ENCODE measurements at regions not wholly inside any gene's neighbourhood (a gene's known extent, or its start where the extent isn't known, plus 50 kb on each side); places are given as distances from the start of the nearest gene placed in this dataset.

GRCh38 chr4:156411531-156411930, 457.9 kb upstream of the CTSO start (continued):
- TF ChIP-seq ZNF114 (CRISPR knock-in tag; IDR thresholded peaks at IDR 0.05), result no peak
- no peak for TF ChIP-seq EZH2 (IDR thresholded peaks at IDR 0.05; ENCODE audit: low read depth, unreplicated experiment)
- TF ChIP-seq JUNB (IDR thresholded peaks at IDR 0.05; ENCODE audit: unreplicated experiment), result no peak

GRCh38 chr4:156408749-156409148, 455.1 kb upstream of the CTSO start:
- Histone ChIP-seq H3K79me2 (replicated peaks; ENCODE audit: insufficient read depth) (no peaks in the 10 kb centered on the region), H3K36me3 (ENCODE audit: insufficient read depth) (no peaks in the 10 kb centered on the region), H3K27ac (ENCODE audit: low read depth) (no peak overlapping the region), H3K27me3 (ENCODE audit: insufficient read depth) (no peaks in the 10 kb centered on the region), H3K9me2 (ENCODE audit: insufficient read depth) (no peaks in the 10 kb centered on the region; the same call in 1 of the 2 replicates), H3K4me3 (no peak overlapping the region), H3F3A (replicated peaks; ENCODE audit: low read depth) (no peaks in the 10 kb centered on the region), H3K4me2 (no peak overlapping the region), H2AFZ (no peak overlapping the region), H4K20me1 (replicated peaks; ENCODE audit: insufficient read depth) (no peaks in the 10 kb centered on the region), H3K4me1 (ENCODE audit: insufficient read depth) (no peaks in the 10 kb centered on the region)
- peaks cover 2% of the 10 kb centered on the region for H3K27me3 Mint-ChIP-seq (ENCODE audit: insufficient read depth, low read depth, poor library complexity)
- ATAC-seq (no peak), DNase-seq (ENCODE audit: low spot score) (no peak)
- TF ChIP-seq CTCF (conservative IDR thresholded peaks at IDR 0.05; ENCODE audit: low read depth in 2 of 2), result no peak
- no peak for TF ChIP-seq ZNF114 (CRISPR knock-in tag; IDR thresholded peaks at IDR 0.05)
- TF ChIP-seq EZH2phosphoT487 (IDR thresholded peaks at IDR 0.05; ENCODE audit: unreplicated experiment), result no peak
- no peak for TF ChIP-seq EZH2 (IDR thresholded peaks at IDR 0.05; ENCODE audit: low read depth, unreplicated experiment)
- TF ChIP-seq NANOG (IDR thresholded peaks at IDR 0.05; ENCODE audit: borderline replicate concordance), result no peak
- no peak for TF ChIP-seq CREB1 (CRISPR knock-in tag; IDR thresholded peaks at IDR 0.05; ENCODE audit: low read depth)
- TF ChIP-seq JUNB (IDR thresholded peaks at IDR 0.05; ENCODE audit: unreplicated experiment), result no peak
- no peak for TF ChIP-seq POLR2AphosphoS5 (IDR thresholded peaks at IDR 0.05; ENCODE audit: low read depth)
- H3K27ac Mint-ChIP-seq, result no peak overlapping the region
- peaks cover 4% of the 10 kb centered on the region; the same call in 1 of the 3 replicates for H3K36me3 Mint-ChIP-seq (ENCODE audit: low read depth)
- no peak overlapping the region for H3K4me3 Mint-ChIP-seq
- H3K9me3 Mint-ChIP-seq, result peaks cover 5% of the 10 kb centered on the region; the same call in 2 of the 3 replicates
- H3K4me1 Mint-ChIP-seq, result no peaks in the 10 kb centered on the region

- H3K27me3 Mint-ChIP-seq (ENCODE audit: insufficient read depth, low read depth, poor library complexity), result peaks cover 2% of the 10 kb centered on the region
- peaks cover 3% of the 10 kb centered on the region; the same call in 1 of the 3 replicates for H3K9me3 Mint-ChIP-seq
- H3K36me3 ChIP-seq (ENCODE audit: insufficient read depth), result no peaks in the 10 kb centered on the region
- no peaks in the 10 kb centered on the region for H4K20me1 ChIP-seq (replicated peaks; ENCODE audit: insufficient read depth)
- ATAC-seq, result no peak
- H3K4me3 Mint-ChIP-seq, result no peak overlapping the region
- H3K4me2 ChIP-seq, result no peak overlapping the region
- peaks cover 2% of the 10 kb centered on the region; the same call in 1 of the 3 replicates for H3K36me3 Mint-ChIP-seq (ENCODE audit: low read depth)
- no peak overlapping the region for H3K27ac ChIP-seq (ENCODE audit: low read depth)
- no peaks in the 10 kb centered on the region for H3F3A ChIP-seq (replicated peaks; ENCODE audit: low read depth)
- no peak overlapping the region for H3K27ac Mint-ChIP-seq
- H3K4me1 ChIP-seq (ENCODE audit: insufficient read depth), result no peaks in the 10 kb centered on the region
- TF ChIP-seq ZNF114 (CRISPR knock-in tag; IDR thresholded peaks at IDR 0.05) (no peak), ZNF331 (CRISPR knock-in tag; IDR thresholded peaks at IDR 0.05; ENCODE audit: low read depth) (no peak), POLR2AphosphoS5 (IDR thresholded peaks at IDR 0.05; ENCODE audit: low read depth) (no peak), EZH2 (IDR thresholded peaks at IDR 0.05; ENCODE audit: low read depth, unreplicated experiment) (no peak), STAT1 (IDR thresholded peaks at IDR 0.05; ENCODE audit: unreplicated experiment) (no peak), CTCF (conservative IDR thresholded peaks at IDR 0.05; ENCODE audit: low read depth in 2 of 2) (no peak)
- H3K4me3 ChIP-seq, result no peak overlapping the region
- no peak for DNase-seq (ENCODE audit: low spot score)
- no peak overlapping the region; the same call in 1 of the 2 replicates for H2AFZ ChIP-seq
- H3K27me3 ChIP-seq (ENCODE audit: insufficient read depth), result no peaks in the 10 kb centered on the region
- no peaks in the 10 kb centered on the region for H3K79me2 ChIP-seq (replicated peaks; ENCODE audit: insufficient read depth)
- H3K9me2 ChIP-seq (ENCODE audit: insufficient read depth), result no peaks in the 10 kb centered on the region; the same call in 1 of the 2 replicates
- no peaks in the 10 kb centered on the region for H3K4me1 Mint-ChIP-seq
Observed at GRCh38 chr4:156401371-156401770, 447.7 kb upstream of the CTSO start.

All from GM23338 (cell line).